ENCODE measurements at regions not wholly inside any gene's neighbourhood (a gene's known extent, or its start where the extent isn't known, plus 50 kb on each side); places are given as distances from the start of the nearest gene placed in this dataset.
A peak's percentile ranks its signal among the peaks of the same experiment; 100 is the strongest.

DNA sequence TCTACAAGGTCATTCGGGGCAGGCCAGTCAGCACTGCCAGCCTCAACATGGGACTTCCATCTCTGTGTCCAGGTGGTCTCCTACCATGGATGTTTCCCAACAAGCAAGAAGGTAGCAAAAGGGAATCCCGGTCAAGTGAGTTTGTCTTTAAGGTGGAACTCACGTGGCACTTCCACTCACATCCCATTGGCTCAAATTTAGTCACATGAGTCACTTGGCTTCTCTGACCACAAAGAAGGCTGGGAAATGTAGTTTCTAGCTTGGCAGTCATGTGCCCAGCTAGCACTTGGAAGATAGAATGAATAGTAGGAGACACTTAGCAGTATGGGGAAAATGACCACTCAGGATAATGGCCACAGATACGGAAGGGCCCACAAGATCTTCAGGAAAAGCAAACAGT is 106.6 kb downstream of the AIPL1 start:
- intact Hi-C loops (cut with micrococcal nuclease) = no loop called here
- Histone ChIP-seq H4K20me1 (replicated peaks; ENCODE audit: control insufficient read depth, extremely low read depth, insufficient read depth, low read length) (no peaks in the 10 kb centered on the region), H3K79me2 (ENCODE audit: control insufficient read depth, insufficient read depth, low read length) (no peaks in the 10 kb centered on the region), H3K4me2 (ENCODE audit: insufficient read depth, low read length) (no peak overlapping the region), H3K27me3 (ENCODE audit: control insufficient read depth in 2 of 2, insufficient read depth in 2 of 2, low read length in 2 of 2) (peaks cover 3% of the 10 kb centered on the region in 2 experiments), H3K9ac (replicated peaks; ENCODE audit: extremely low read depth, insufficient read depth, low read length) (no peak overlapping the region), H3K4me3 (replicated peaks in 1 of 3; ENCODE audit: insufficient read depth in 1 of 3, low read depth in 1 of 3, low read length in 3 of 3) (no peak overlapping the region), H2AFZ (ENCODE audit: low read depth, low read length) (no peak overlapping the region), H3K9me1 (replicated peaks; ENCODE audit: control insufficient read depth, extremely low read depth, insufficient read depth, low read length) (no peaks in the 10 kb centered on the region), H3K4me1 (ENCODE audit: control insufficient read depth, extremely low read depth, insufficient read depth, low read length) (peaks cover 13% of the 10 kb centered on the region), H3K9me3 (replicated peaks; ENCODE audit: control insufficient read depth, insufficient read depth, low read length) (no peaks in the 10 kb centered on the region), H3K36me3 (ENCODE audit: control insufficient read depth in 2 of 2, extremely low read depth in 1 of 2, insufficient read depth in 2 of 2, low read length in 2 of 2) (no peaks in the 10 kb centered on the region), H3K27ac (ENCODE audit: insufficient read depth, low read depth, low read length) (no peak overlapping the region)
- no peak for FAIRE-seq
- ChIA-PET POLR2A (no interaction called here), CTCF (no interaction called here)
- BruUV-seq (replicated peaks) = no TSS peak
- dilution Hi-C loops (cut with MboI; ENCODE audit: extremely low pct_ligation_motif_present, low sequenced_read_pairs) = no loop called here
- TF ChIP-seq MYC (IDR thresholded peaks at IDR 0.05; ENCODE audit: low read depth, low read length) (no peak), EZH2 (IDR thresholded peaks at IDR 0.05; ENCODE audit: borderline replicate concordance, low read depth, low read length, severe bottlenecking) (no peak), JUN (IDR thresholded peaks at IDR 0.05; ENCODE audit: borderline replicate concordance, insufficient read depth, insufficient read length, low read depth) (no peak), CTCF (IDR thresholded peaks at IDR 0.05; ENCODE audit: extremely low read depth in 1 of 2, insufficient read depth in 1 of 2, low read depth in 1 of 2, low read length in 2 of 2) (no peak), FOS (IDR thresholded peaks at IDR 0.05; ENCODE audit: borderline replicate concordance, insufficient read depth, low read length) (no peak), POLR2AphosphoS5 (IDR thresholded peaks at IDR 0.05; ENCODE audit: insufficient read depth, low read depth, low read length) (no peak), MAX (IDR thresholded peaks at IDR 0.05; ENCODE audit: insufficient read depth, insufficient read length) (no peak)
- peak; percentile 33 for DNase-seq (ENCODE audit: low read depth, low spot score)
